HG03460 (cell line): ENCODE measurements at regions not wholly inside any gene's neighbourhood (a gene's known extent, or its start where the extent isn't known, plus 50 kb on each side); places are given as distances from the start of the nearest gene placed in this dataset.

Experiments
- ATAC-seq: cut with Tn5 transposase; IDR thresholded peaks from one replicate; pipeline ENCODE4 v1.9.1; 2021; ENCODE audit not compliant: unreplicated experiment

GRCh38 chr18:73742957-73743356, 404.7 kb downstream of the FBXO15 start:
- ATAC-seq, result no peak

- no peak for ATAC-seq
These were observed 405.7 kb downstream of the FBXO15 start for GRCh38 chr18:73741946-73742345.

GRCh38 chr18:73739098-73739497, 408.5 kb downstream of the FBXO15 start:
- no peak for ATAC-seq

- ATAC-seq, result no peak
These were observed 409.6 kb downstream of the FBXO15 start for GRCh38 chr18:73737990-73738389.

GRCh38 chr18:73735836-73736235, 411.8 kb downstream of the FBXO15 start:
- no peak for ATAC-seq

GRCh38 chr18:73733806-73734314, 413.8 kb downstream of the FBXO15 start:
- no peak for ATAC-seq

GRCh38 chr18:73733376-73733775, 414.3 kb downstream of the FBXO15 start:
- no peak for ATAC-seq

GRCh38 chr18:73728657-73729056, 419.0 kb downstream of the FBXO15 start:
- ATAC-seq, result no peak

- no peak for ATAC-seq
These were observed 422.7 kb downstream of the FBXO15 start for GRCh38 chr18:73724958-73725357.

- no peak for ATAC-seq
These were observed 428.0 kb downstream of the FBXO15 start for GRCh38 chr18:73719611-73720010.

GRCh38 chr18:73717570-73717969, 430.1 kb downstream of the FBXO15 start:
- no peak for ATAC-seq

- ATAC-seq, result no peak
These were observed 432.4 kb downstream of the FBXO15 start for GRCh38 chr18:73715210-73715670.

- ATAC-seq, result no peak
These were observed 433.2 kb downstream of the FBXO15 start for GRCh38 chr18:73714466-73714865.

- ATAC-seq, result no peak
These were observed 436.4 kb downstream of the FBXO15 start for GRCh38 chr18:73711256-73711655.

- ATAC-seq, result no peak
These were observed 439.0 kb downstream of the FBXO15 start for GRCh38 chr18:73708591-73708990.

- ATAC-seq, result no peak
These were observed 440.6 kb downstream of the FBXO15 start for GRCh38 chr18:73707035-73707434.

- no peak for ATAC-seq
These were observed 450.3 kb downstream of the FBXO15 start for GRCh38 chr18:73697353-73697752.

GRCh38 chr18:73696698-73697097, 450.9 kb downstream of the FBXO15 start:
- ATAC-seq, result no peak

- ATAC-seq, result no peak
These were observed 451.5 kb downstream of the FBXO15 start for GRCh38 chr18:73696171-73696570.

- ATAC-seq, result no peak
These were observed 454.5 kb downstream of the FBXO15 start for GRCh38 chr18:73693091-73693490.

GRCh38 chr18:73691624-73692023, 456.0 kb downstream of the FBXO15 start:
- ATAC-seq, result no peak

- ATAC-seq, result no peak
These were observed 456.5 kb downstream of the FBXO15 start for GRCh38 chr18:73691118-73691517.

GRCh38 chr18:73690222-73690621, 457.4 kb downstream of the FBXO15 start:
- ATAC-seq, result no peak
